H1 (cell line): ENCODE measurements at regions not wholly inside any gene's neighbourhood (a gene's known extent, or its start where the extent isn't known, plus 50 kb on each side); places are given as distances from the start of the nearest gene placed in this dataset.

Source experiments
- CTCF ChIA-PET: fragments of 300-600 bp; sonication (Branson Sonifier 250); formaldehyde crosslinking; loops from one replicate; lab custom pipeline; 2021; ENCODE audit not compliant: partially characterized antibody; lab: Charles Lee
- POLR2A ChIA-PET: fragments of 300-600 bp; sonication (Branson Sonifier 250); formaldehyde crosslinking; loops from one replicate; lab custom pipeline; 2021; ENCODE audit warnings: inconsistent platforms; ENCODE audit not compliant: partially characterized antibody; lab: Charles Lee
- DNase-seq, 2 experiments: peaks; one replicate each; pipeline versions ENCODE4 v3.0.0 to v3.0.0-alpha.2; 2010 to 2022; ENCODE audit warnings: low spot score in 2 of 2, low read depth in 1 of 2, mixed read lengths in 1 of 2
- FAIRE-seq: peaks from 2 replicates; lab custom pipeline; 2011; peaks lifted over from hg19 to GRCh38; lab: Jason Lieb, UNC
- H2AFZ ChIP-seq: 2 replicates; pipeline ENCODE4 v1.8.1; 2012; ENCODE audit warnings: low read length, inconsistent platforms
- H2AK5ac ChIP-seq: 2 replicates; pipeline ENCODE4 v1.6.1; 2013; ENCODE audit warnings: low read depth, low read length
- H2BK120ac ChIP-seq: replicated peaks from 2 replicates; pipeline ENCODE3; 2013; ENCODE audit warnings: low read depth, low read length, inconsistent platforms
- H2BK12ac ChIP-seq: 2 replicates; pipeline ENCODE4 v1.6.1; 2013; ENCODE audit warnings: low read depth, low read length
- H2BK15ac ChIP-seq: 2 replicates; pipeline ENCODE4 v1.6.1; 2013; ENCODE audit warnings: low read length
- H2BK20ac ChIP-seq: 2 replicates; pipeline ENCODE4 v1.6.1; 2013; ENCODE audit warnings: low read length
- H2BK5ac ChIP-seq: 2 replicates; pipeline ENCODE4 v1.6.1; 2013; ENCODE audit warnings: low read depth, low read length
- H3K14ac ChIP-seq: 2 replicates; pipeline ENCODE4 v1.6.1; 2013; ENCODE audit warnings: inconsistent platforms; ENCODE audit not compliant: insufficient read length
- H3K18ac ChIP-seq: 2 replicates; pipeline ENCODE4 v1.6.1; 2013; ENCODE audit warnings: low read length; ENCODE audit errors: extremely low read depth
- H3K23ac ChIP-seq: 2 replicates; pipeline ENCODE4 v1.6.1; 2013; ENCODE audit warnings: inconsistent platforms; ENCODE audit not compliant: insufficient read length
- H3K23me2 ChIP-seq: 2 replicates; pipeline ENCODE4 v1.6.1; 2013; ENCODE audit warnings: low read depth, low read length
- H3K27ac ChIP-seq: 2 replicates; pipeline ENCODE4 v1.6.1; 2011; ENCODE audit warnings: low read depth, low read length, inconsistent platforms
- H3K27me3 ChIP-seq, 4 experiments: replicated peaks in 1 of 4; 1 replicate in 1 of 4; 2 replicates in 3 of 4; pipeline versions ENCODE4 v1.6.1 to v1.8.1; 2011 to 2013; ENCODE audit warnings: low read length in 3 of 4, mild to moderate bottlenecking in 3 of 4, inconsistent platforms in 2 of 4, mixed read lengths in 2 of 4, moderate library complexity in 1 of 4; ENCODE audit not compliant: control insufficient read depth in 3 of 4, insufficient read depth in 3 of 4; ENCODE audit errors: extremely low read depth in 1 of 4
- H3K36me3 ChIP-seq, 4 experiments: 2 replicates each; pipeline versions ENCODE4 v1.6.1 to v1.8.1; 2011 to 2013; ENCODE audit warnings: mild to moderate bottlenecking in 4 of 4, low read length in 3 of 4, moderate library complexity in 2 of 4, control low read depth in 1 of 4, inconsistent platforms in 1 of 4; ENCODE audit not compliant: insufficient read depth in 4 of 4, control insufficient read depth in 2 of 4
- H3K4ac ChIP-seq: replicated peaks from 2 replicates; pipeline ENCODE3; 2013; ENCODE audit warnings: low read length, low read depth, mixed read lengths, inconsistent platforms; ENCODE audit not compliant: insufficient read length
- H3K4me1 ChIP-seq, 4 experiments: replicated peaks in 1 of 4; 1 replicate in 1 of 4; 2 replicates in 3 of 4; pipeline versions ENCODE4 v1.6.1 to v1.8.1; 2011 to 2013; ENCODE audit warnings: low read length in 3 of 4, inconsistent platforms in 2 of 4, mixed read lengths in 1 of 4; ENCODE audit not compliant: insufficient read depth in 4 of 4, control insufficient read depth in 3 of 4
- H3K4me2 ChIP-seq, 2 experiments: 2 replicates each; pipeline versions ENCODE4 v1.6.1 to v1.8.1; 2011 to 2013; ENCODE audit warnings: low read depth in 2 of 2, low read length in 2 of 2, control low read depth in 1 of 2, inconsistent platforms in 1 of 2, mild to moderate bottlenecking in 1 of 2; ENCODE audit not compliant: insufficient read depth in 1 of 2
- H3K4me3 ChIP-seq, 4 experiments: fragments of 200-600, 300-600 bp in 1 of 4; sonication (generic), shearing (Covaris generic), sonication (Bioruptor Twin) in 1 of 4; 2 replicates each; pipeline versions ENCODE4 v1.5.1 to v1.8.1; 2011 to 2016; ENCODE audit warnings: low read length in 4 of 4, low read depth in 3 of 4, control low read depth in 2 of 4, inconsistent platforms in 2 of 4, mild to moderate bottlenecking in 2 of 4, mixed read lengths in 1 of 4, moderate library complexity in 1 of 4; ENCODE audit not compliant: insufficient read depth in 2 of 4; ENCODE audit errors: extremely low read depth in 1 of 4
- H3K56ac ChIP-seq: replicated peaks from 2 replicates; pipeline ENCODE3; 2013; ENCODE audit warnings: low read depth, mild to moderate bottlenecking, mixed read lengths, low read length, inconsistent platforms; ENCODE audit not compliant: insufficient read length
- H3K79me1 ChIP-seq: 2 replicates; pipeline ENCODE4 v1.6.1; 2013; ENCODE audit warnings: low read depth, low read length, control low read depth
- H3K79me2 ChIP-seq, 2 experiments: 2 replicates each; pipeline versions ENCODE4 v1.6.1 to v1.8.1; 2012 to 2013; ENCODE audit warnings: low read length in 2 of 2, mild to moderate bottlenecking in 2 of 2, inconsistent platforms in 1 of 2; ENCODE audit not compliant: insufficient read depth in 2 of 2, control insufficient read depth in 1 of 2
- H3K9ac ChIP-seq, 4 experiments: replicated peaks in 1 of 4; 1 replicate in 1 of 4; 2 replicates in 3 of 4; pipeline versions ENCODE4 v1.6.1 to v1.8.1; 2011 to 2013; ENCODE audit warnings: low read depth in 3 of 4, low read length in 3 of 4, control low read depth in 2 of 4, mild to moderate bottlenecking in 2 of 4, moderate library complexity in 2 of 4, inconsistent platforms in 1 of 4; ENCODE audit errors: extremely low read depth in 1 of 4
- H3K9me3 ChIP-seq, 2 experiments: 2 replicates each; pipeline versions ENCODE4 v1.6.1 to v1.8.1; 2012 to 2013; ENCODE audit warnings: mild to moderate bottlenecking in 2 of 2, moderate library complexity in 2 of 2, control low read depth in 1 of 2, inconsistent platforms in 1 of 2, low read depth in 1 of 2, low read length in 1 of 2, mixed read lengths in 1 of 2; ENCODE audit not compliant: insufficient read depth in 2 of 2
- H4K20me1 ChIP-seq, 2 experiments: replicated peaks in 1 of 2; 2 replicates each; pipeline versions ENCODE3 to v1.8.1; 2011 to 2013; ENCODE audit warnings: inconsistent platforms in 2 of 2, low read length in 2 of 2, mild to moderate bottlenecking in 1 of 2; ENCODE audit not compliant: insufficient read depth in 2 of 2, control insufficient read depth in 1 of 2
- H4K5ac ChIP-seq: 2 replicates; pipeline ENCODE4 v1.6.1; 2013; ENCODE audit warnings: low read length, low read depth, mixed read lengths, inconsistent platforms; ENCODE audit not compliant: insufficient read length
- H4K8ac ChIP-seq: 2 replicates; pipeline ENCODE4 v1.8.0; 2013; ENCODE audit warnings: mild to moderate bottlenecking, moderate library complexity, low read length, inconsistent platforms; ENCODE audit not compliant: insufficient read depth; ENCODE audit errors: extremely low read depth
- H4K91ac ChIP-seq: replicated peaks from 2 replicates; pipeline ENCODE3; 2013; ENCODE audit warnings: low read length, mixed read lengths, inconsistent platforms; ENCODE audit not compliant: insufficient read length
- CTBP2 ChIP-seq: IDR thresholded peaks from 2 replicates; pipeline ENCODE4 v1.7.0; 2011; ENCODE audit warnings: borderline replicate concordance, mild to moderate bottlenecking, moderate library complexity, mixed read lengths, low read length; ENCODE audit not compliant: insufficient read depth, insufficient read length
- EGR1 ChIP-seq: IDR thresholded peaks from 2 replicates; pipeline ENCODE4 v1.6.1; 2011; ENCODE audit warnings: low read depth, low read length, borderline replicate concordance
- EZH2 ChIP-seq: fragments of 200-600 bp; sonication (generic); IDR thresholded peaks from 2 replicates; pipeline ENCODE4 v1.7.1; 2012; ENCODE audit warnings: low read depth, mild to moderate bottlenecking, moderate library complexity, low read length, inconsistent platforms; ENCODE audit not compliant: severe bottlenecking
- KDM1A ChIP-seq: fragments of 200-600, 300-600 bp; sonication (generic); IDR thresholded peaks from 2 replicates; pipeline ENCODE4 v1.7.1; 2016; ENCODE audit warnings: mild to moderate bottlenecking, low read length, borderline replicate concordance
- POLR2AphosphoS5 ChIP-seq: IDR thresholded peaks from 2 replicates; pipeline ENCODE4 v1.6.1; 2011; ENCODE audit warnings: low read depth, low read length
- YY1 ChIP-seq: IDR thresholded peaks from 2 replicates; pipeline ENCODE4 v1.6.1; 2011; ENCODE audit warnings: low read depth, mild to moderate bottlenecking, low read length
- WGBS, 2 experiments: shearing (Covaris generic) in 1 of 2; methylation state at CpG; one replicate each; pipeline versions ENCODE4 v1.1.6 to v1.1.7; 2013 to 2015; ENCODE audit warnings: low lambda C conversion rate in 2 of 2, mixed read lengths in 2 of 2, inconsistent platforms in 1 of 2, low coverage in 1 of 2, missing lambda C conversion rate in 1 of 2; ENCODE audit not compliant: insufficient replicate concordance in 2 of 2, insufficient coverage in 1 of 2, insufficient read length in 1 of 2; ENCODE audit errors: extremely low coverage in 1 of 2, missing lambda C conversion rate in 1 of 2; 5-methylcytosine and 5-hydroxymethylcytosine counted together

DNA sequence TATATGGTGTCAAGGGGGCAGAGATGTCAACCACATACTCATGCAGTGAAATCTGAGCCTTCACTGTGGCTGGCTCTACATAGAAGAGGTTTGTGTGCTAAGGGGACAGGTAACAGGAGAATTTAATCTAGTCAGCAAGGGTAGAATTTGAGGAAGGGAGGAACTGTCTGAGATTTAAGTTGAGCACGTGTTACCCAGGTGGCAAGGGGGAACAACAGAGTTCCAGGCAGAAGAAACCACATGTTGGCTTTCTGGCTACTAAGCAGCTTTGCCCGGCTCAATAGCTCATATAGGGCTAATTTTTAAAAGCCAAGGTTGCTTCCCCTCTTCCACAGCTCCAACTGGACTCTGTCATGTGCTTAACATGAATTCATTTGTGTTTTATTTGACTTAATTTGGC, 397.6 kb downstream of the EDEM1 start:
- peaks cover 0 to 5% (median 0%) of the 10 kb centered on the region in 4 experiments; a peak in 1 of 7 replicates for H3K4me1 ChIP-seq
- H2BK12ac ChIP-seq = no peak overlapping the region
- H3K79me2 ChIP-seq = no peaks in the 10 kb centered on the region
- H3K9ac ChIP-seq = no peak overlapping the region
- no peak overlapping the region for H4K5ac ChIP-seq
- no peak overlapping the region for H2BK5ac ChIP-seq
- H2BK120ac ChIP-seq = no peak overlapping the region
- H3K27ac ChIP-seq = no peak overlapping the region
- POLR2A ChIA-PET = no interaction called here
- no peak overlapping the region for H3K23ac ChIP-seq
- no peak overlapping the region for H3K4me2 ChIP-seq
- H2AK5ac ChIP-seq = no peak overlapping the region
- no peak overlapping the region for H2AFZ ChIP-seq
- DNase-seq (no peak), FAIRE-seq (no peak)
- H2BK20ac ChIP-seq = no peak overlapping the region
- TF ChIP-seq POLR2AphosphoS5 (no peak), YY1 (no peak), EZH2 (no peak), CTBP2 (no peak), EGR1 (no peak), KDM1A (no peak)
- H3K23me2 ChIP-seq = no peaks in the 10 kb centered on the region; the same call in 1 of the 2 replicates
- no peak overlapping the region for H3K4me3 ChIP-seq
- no peak overlapping the region for H3K14ac ChIP-seq
- no peak overlapping the region for H3K56ac ChIP-seq
- H3K4ac ChIP-seq = no peak overlapping the region
- H4K20me1 ChIP-seq = no peaks in the 10 kb centered on the region
- H3K27me3 ChIP-seq = no peaks in the 10 kb centered on the region
- no peak overlapping the region for H3K18ac ChIP-seq
- H2BK15ac ChIP-seq = no peak overlapping the region
- WGBS, 2 experiments = 93% methylated on average over 2 of the region's 2 CpGs; no CpG with 5 or more reads in 1 of the 2 experiments
- H3K9me3 ChIP-seq = no peaks in the 10 kb centered on the region
- H4K8ac ChIP-seq = no peak overlapping the region
- CTCF ChIA-PET = interaction anchor here (1.3 to 1.9 kb wide), 2 partner anchors 10 to 145 kb away, joined by 4 read pairs; no protein-coding TSS in a partner anchor
- no peaks in the 10 kb centered on the region for H3K36me3 ChIP-seq
- no peak overlapping the region for H4K91ac ChIP-seq
- no peaks in the 10 kb centered on the region for H3K79me1 ChIP-seq
